ENCODE measurements at regions not wholly inside any gene's neighbourhood (a gene's known extent, or its start where the extent isn't known, plus 50 kb on each side); places are given as distances from the start of the nearest gene placed in this dataset.

DNA sequence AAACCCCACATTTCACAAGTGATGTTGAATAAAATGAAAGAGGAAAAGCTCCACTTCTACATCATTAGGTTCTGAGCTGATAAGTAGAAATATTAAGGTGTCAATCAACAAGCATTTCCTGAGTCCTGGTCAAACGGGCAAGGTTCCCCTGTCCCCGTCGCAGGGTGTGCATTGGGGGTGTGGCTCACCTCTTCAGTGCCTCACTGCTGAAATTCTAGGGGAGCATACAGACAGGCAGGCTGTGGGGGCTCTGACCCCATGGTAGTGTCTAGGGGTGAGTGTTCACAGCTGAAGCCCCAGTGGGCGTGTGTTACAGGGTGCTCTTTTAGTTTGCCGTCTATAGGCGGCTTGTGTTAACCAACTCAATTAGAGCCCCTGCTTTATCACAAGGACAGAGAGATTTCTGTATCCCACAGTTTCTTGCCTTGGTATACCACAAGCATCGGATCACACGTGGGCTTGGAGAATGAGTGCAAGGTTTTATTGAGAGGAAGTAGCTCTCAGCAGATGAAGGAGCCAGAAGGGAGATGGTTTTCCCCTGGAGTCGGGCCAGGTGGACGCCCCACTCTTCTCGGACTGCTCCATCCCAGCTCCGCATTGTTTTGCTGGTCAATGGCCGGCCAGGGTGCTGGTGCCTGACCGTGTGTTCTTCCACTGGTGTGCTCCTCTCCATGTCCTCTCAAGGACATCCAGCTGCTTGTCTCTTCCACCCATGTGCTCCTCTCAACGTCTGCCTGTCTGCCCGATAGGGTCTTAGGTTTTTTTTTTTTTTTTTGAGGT is 238.2 kb upstream of the NLRP1 start:
- DNase-seq = no peak

- no peak for DNase-seq
Measured at GRCh38 chr17:5823219-5823618, 238.9 kb upstream of the NLRP1 start.

- DNase-seq = no peak
Measured at GRCh38 chr17:5825717-5826330, 241.5 kb upstream of the NLRP1 start.

DNA sequence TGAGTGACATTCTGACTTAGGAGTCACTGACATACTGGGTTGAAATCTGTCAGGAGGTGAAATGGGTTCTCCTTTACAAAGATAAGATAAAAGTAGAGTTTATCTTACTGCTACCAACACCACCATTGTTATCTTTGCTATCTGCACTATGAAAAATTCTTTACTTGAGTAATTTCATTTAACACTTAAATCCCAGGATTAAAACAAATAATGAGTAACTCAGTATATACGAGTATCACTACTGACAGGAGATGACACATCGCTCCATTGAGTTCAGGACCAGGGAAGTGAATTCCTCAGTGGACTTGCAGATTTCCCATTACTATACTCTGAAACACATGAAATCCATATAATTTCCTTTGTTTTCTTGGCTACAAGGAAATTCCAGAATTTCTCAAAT is 242.1 kb upstream of the NLRP1 start:
- no peak for DNase-seq

- no peak for DNase-seq
Measured at GRCh38 chr17:5830921-5831320, 239.3 kb upstream of the WSCD1 start.

- no peak for DNase-seq
Measured at GRCh38 chr17:5832886-5833285, 237.3 kb upstream of the WSCD1 start.

DNA sequence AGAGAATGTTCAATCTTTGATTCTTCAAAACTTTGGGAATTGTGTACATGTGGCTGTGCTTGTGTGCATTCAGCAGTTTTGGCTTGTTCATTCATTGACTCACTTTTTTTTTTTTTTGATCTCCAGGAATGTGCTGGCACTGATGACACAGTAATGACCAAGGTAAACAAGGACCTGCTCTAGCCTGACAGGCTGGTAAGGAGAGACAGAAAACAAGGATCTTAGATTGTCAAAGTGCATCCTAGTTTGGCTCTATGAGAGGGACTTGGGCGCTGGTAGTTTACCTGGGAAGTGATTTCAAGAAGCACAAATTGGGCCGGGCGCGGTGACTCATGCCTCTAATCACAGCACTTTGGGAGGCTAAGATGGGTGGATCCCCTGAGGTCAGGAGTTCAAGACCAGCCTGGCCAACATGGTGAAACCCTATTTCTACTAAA is 233.1 kb upstream of the WSCD1 start:
- DNase-seq = no peak

- no peak for DNase-seq
Measured at GRCh38 chr17:5838661-5839300, 231.4 kb upstream of the WSCD1 start.

GRCh38 chr17:5840811-5841446 is 229.2 kb upstream of the WSCD1 start:
- no peak for DNase-seq

GRCh38 chr17:5841862-5842261 is 228.3 kb upstream of the WSCD1 start:
- no peak for DNase-seq

GRCh38 chr17:5843366-5844026 is 226.7 kb upstream of the WSCD1 start:
- no peak for DNase-seq

DNA sequence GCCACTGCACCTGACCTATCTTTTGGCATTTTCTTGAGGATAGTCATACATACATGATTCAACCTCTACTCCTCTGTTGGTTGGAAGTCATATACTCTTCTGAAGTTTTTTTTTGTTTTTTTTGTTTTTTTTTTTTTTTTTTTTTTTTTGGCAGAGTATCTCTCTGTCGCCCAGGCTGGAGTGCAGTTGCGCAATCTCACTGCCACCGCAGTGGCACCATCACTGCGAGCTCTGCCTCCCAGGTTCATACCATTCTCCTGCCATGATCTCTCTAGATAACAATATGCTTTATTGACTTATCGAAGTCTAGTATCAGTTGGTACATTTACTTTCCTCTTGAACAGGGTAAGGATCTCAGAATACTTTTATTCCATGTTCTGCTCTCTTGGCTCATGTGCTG is 224.2 kb upstream of the WSCD1 start:
- DNase-seq = no peak

- no peak for DNase-seq
Measured at GRCh38 chr17:5854871-5855554, 215.2 kb upstream of the WSCD1 start.

DNA sequence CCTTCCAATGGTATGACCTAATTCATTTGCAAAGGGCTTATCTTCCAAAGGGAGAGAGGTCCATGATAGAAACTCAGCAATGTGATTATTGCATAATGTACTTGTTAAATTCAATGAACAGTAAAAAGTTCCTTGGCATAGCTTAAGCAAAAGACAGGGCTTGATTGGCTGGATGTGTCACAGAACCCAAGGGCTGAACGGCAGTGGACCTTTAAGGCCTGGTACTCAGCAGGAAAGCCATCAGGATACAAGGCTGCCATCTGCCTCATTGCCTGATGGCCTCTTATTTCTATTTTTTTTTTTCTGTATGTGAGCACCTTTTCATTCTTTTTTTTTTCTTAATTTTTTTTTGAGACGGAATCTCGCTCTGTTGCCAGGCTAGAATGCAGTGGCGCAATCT is 208.9 kb upstream of the WSCD1 start:
- DNase-seq = no peak

GRCh38 chr17:5861854-5862253 is 208.3 kb upstream of the WSCD1 start:
- peak; percentile 9 for DNase-seq

DNA sequence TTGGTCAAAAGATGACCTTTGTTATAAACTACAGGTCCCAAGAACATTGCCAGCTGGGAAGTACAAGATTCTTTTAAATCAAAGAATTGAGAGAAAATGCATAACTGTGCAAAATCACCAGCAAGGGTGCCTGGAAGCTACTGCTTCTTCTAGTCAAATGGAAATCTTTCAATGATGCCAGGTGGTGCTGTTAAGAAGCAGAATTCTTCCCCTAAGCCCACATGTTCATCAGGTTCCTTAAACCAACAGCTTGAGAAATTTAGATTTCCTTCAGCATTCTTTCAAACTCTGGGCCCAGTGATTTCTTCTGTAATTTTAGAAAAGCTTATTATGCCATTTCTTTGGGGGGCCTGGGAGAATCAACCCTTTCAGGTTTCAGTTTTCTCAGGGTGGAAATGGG is 207.8 kb upstream of the WSCD1 start:
- no peak for DNase-seq

DNA sequence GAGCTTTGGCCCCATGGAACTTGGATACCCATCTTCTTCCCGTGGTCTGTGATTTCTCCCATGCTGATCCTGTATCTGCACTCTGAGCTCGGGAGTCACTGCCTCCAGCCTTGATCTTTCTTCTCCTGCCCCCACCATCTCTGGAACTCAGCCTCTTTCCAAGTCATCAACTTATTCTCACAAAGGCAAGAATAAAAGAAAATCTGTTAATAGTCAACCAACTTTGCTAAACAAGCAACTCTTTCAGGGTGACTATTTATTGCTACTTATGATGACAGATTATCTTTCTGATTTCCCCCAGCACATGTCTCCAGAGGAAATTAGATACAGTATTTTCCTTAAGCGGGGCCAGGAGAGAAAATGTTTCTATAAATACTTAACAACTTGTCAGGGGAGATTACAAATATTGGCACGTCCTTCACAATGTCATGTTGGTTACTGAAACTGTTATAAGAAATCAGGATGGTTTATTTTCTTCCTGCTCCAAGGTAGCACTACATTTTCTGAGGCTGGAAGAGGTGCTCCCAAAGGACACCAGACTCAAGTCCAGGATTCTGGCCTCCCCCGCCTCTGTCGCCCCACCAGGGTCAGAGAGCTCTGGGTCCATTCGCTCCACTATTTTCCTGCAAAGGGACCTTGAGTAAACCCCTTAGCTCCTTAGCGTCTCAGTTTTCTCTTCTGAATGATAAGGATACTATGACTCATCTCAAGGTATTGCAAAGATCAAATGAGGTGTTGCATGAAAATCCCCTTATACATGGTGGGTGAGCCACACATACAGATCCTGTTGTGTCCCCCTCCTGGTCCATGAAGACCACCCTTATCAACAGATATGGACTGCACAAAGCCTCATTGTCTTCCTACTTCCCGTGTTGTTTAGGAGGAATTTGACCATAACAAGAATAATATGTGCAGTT is 205.2 kb upstream of the WSCD1 start:
- no peak for DNase-seq

DNA sequence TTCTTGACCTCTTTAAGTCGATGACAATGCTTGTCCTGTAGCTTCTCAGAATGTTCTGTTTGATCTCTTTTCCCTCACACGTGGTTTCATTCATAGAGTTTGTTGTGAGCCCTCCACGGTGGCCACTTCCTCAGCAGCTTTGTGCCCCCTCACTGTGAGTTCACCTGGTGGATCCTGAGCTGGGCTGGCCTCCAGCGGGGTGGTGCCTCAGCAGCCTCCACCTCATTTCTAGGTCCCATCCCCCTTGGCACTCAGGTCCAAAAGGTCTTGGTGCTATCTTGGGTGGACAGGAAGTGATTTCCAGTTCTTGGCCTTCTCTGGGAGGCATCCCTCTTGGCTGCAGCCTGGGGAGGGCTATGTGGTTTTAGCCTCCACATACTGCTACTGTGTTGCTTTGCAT is 203.2 kb upstream of the WSCD1 start:
- peak; percentile 30 for DNase-seq

DNA sequence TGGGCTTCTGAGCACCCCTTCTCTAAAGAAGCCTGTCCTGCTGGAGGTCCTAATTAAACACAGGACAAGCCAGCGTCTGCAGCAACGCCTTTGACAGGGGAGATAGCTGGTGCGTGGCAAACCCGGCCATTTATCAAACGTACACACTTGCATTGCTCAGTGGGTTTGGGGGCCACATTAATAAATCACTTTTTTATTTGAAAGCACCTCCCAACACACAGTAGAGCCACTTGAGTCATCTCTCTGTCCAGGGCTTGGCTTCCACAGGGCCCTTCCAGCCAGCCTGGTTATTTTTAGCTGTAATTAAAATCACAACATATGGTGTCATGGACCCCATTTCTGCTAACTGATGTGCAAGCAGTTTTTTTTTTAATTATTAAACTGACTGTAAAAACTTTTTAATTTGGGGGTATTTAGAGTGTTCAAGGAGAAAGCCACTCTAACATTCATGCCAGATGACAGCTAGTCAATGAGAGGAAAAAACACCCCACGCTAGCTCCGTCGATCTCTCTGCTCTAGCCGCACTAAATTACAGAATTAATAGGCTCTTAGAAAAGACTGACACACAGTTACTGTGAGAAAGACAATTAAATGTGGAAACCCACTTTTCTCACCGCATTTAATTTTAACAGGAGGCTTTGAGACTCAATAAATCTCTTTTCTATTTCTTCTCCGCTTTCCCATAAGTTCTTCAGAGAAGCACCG is 201.0 kb upstream of the WSCD1 start:
- no peak for DNase-seq

DNA sequence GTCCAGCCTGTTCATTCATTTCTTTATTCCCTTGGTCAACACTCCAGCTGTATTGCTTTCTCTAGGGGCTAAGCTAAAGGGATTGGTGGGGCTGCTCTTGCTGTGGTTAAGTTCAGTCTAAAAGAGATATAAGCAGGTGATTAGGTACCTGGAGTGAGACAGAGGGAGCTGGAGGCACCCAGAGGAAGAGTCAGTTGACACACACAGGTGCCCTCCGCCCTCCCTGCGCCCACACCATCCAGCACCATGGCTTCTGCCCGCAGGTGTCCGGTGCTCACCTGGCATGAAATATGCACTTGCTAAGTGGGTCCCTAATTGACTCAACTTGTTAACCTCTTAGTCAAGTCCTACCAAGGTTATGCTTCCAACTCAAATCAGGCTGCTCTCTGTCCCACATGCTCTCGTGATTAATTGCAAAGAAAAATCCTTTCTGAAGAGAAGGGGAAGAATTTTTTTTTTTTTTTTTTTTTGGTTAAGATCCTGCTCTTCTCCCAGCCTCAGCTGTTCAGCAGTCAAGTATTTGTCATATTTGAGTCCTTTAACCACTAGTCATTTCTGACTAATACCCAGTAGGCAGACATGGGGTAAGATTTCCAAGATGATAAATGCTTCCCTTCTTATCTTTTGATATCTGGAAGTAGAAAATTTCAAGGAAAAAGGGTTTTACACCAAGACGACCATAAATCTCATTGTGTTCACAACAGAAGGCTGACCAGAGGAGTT is 199.8 kb upstream of the WSCD1 start:
- DNase-seq = no peak
